OCI-LY3 (cell line): ENCODE measurements at regions not wholly inside any gene's neighbourhood (a gene's known extent, or its start where the extent isn't known, plus 50 kb on each side); places are given as distances from the start of the nearest gene placed in this dataset.
"Not testable (repeated sequence)": the region's sequence is repeated elsewhere in the genome, so short reads cannot be mapped to it uniquely, and the experiment has no call there.

Experiments
- H2AFZ ChIP-seq: fragments of 200-600, 300-600 bp; shearing (Covaris generic); 2 replicates; pipeline ENCODE4 v1.6.0; 2014; ENCODE audit warnings: antibody characterized with exemption, low read depth, low read length
- H3K27ac ChIP-seq: fragments of 200-600, 300-600 bp; sonication (generic); 2 replicates; pipeline ENCODE4 v1.5.1; 2014; ENCODE audit warnings: mild to moderate bottlenecking, low read length, moderate library complexity, mixed read lengths
- H3K27me3 ChIP-seq: fragments of 200-600, 300-600 bp; sonication (generic); 2 replicates; pipeline ENCODE4 v1.6.1; 2014; ENCODE audit warnings: low read depth, low read length, mixed read lengths
- H3K36me3 ChIP-seq: fragments of 200-600, 300-600 bp; sonication (generic); replicated peaks from 2 replicates; pipeline ENCODE3; 2014; ENCODE audit warnings: low read depth, low read length, mixed read lengths
- H3K4me1 ChIP-seq: fragments of 300-600, 200-600 bp; sonication (generic); 2 replicates; pipeline ENCODE4 v1.6.1; 2014; ENCODE audit warnings: low read length, mixed read lengths
- H3K4me2 ChIP-seq: fragments of 200-600, 300-600 bp; sonication (generic); 2 replicates; pipeline ENCODE4 v1.6.1; 2014; ENCODE audit warnings: low read length, mixed read lengths
- H3K4me3 ChIP-seq: fragments of 300-600, 200-600 bp; sonication (generic); 2 replicates; pipeline ENCODE4 v1.5.1; 2014; ENCODE audit warnings: antibody characterized with exemption, mild to moderate bottlenecking, low read length, moderate library complexity
- H3K79me2 ChIP-seq: fragments of 300-600, 200-600 bp; shearing (Covaris generic); 2 replicates; pipeline ENCODE4 v1.6.1; 2014; ENCODE audit warnings: mild to moderate bottlenecking, low read length, mixed read lengths
- H3K9ac ChIP-seq: fragments of 300-600, 200-600 bp; shearing (Covaris generic); 2 replicates; pipeline ENCODE4 v1.6.0; 2014; ENCODE audit warnings: mild to moderate bottlenecking, low read length, moderate library complexity
- H3K9me3 ChIP-seq: fragments of 200-600, 300-600 bp; shearing (Covaris generic); 2 replicates; pipeline ENCODE4 v1.6.1; 2014; ENCODE audit warnings: low read length, mixed read lengths; ENCODE audit not compliant: insufficient read depth
- H4K20me1 ChIP-seq: fragments of 200-600, 300-600 bp; sonication (generic); 2 replicates; pipeline ENCODE4 v1.6.1; 2016; ENCODE audit warnings: low read length, mixed read lengths; ENCODE audit not compliant: insufficient read depth

GRCh38 chr1:234793924-234794323 is 183.9 kb upstream of the IRF2BP2 start:
- H3K27me3 ChIP-seq, H3K36me3 ChIP-seq, H3K79me2 ChIP-seq, H4K20me1 ChIP-seq, H3K9ac ChIP-seq, H2AFZ ChIP-seq, H3K4me3 ChIP-seq, H3K9me3 ChIP-seq, H3K4me2 ChIP-seq, H3K27ac ChIP-seq, H3K4me1 ChIP-seq: not testable (repeated sequence)

GRCh38 chr1:234792221-234792864 is 182.4 kb upstream of the IRF2BP2 start:
- not testable (repeated sequence) for H3K4me2 ChIP-seq, H3K9ac ChIP-seq, H3K9me3 ChIP-seq, H3K27ac ChIP-seq, H3K79me2 ChIP-seq, H2AFZ ChIP-seq, H3K4me3 ChIP-seq, H3K36me3 ChIP-seq, H3K27me3 ChIP-seq, H3K4me1 ChIP-seq, H4K20me1 ChIP-seq

GRCh38 chr1:234791615-234792014 is 181.6 kb upstream of the IRF2BP2 start:
- H3K79me2 ChIP-seq, H4K20me1 ChIP-seq, H3K36me3 ChIP-seq, H3K4me3 ChIP-seq, H2AFZ ChIP-seq, H3K9ac ChIP-seq, H3K4me1 ChIP-seq, H3K4me2 ChIP-seq, H3K27me3 ChIP-seq, H3K9me3 ChIP-seq, H3K27ac ChIP-seq: not testable (repeated sequence)

DNA sequence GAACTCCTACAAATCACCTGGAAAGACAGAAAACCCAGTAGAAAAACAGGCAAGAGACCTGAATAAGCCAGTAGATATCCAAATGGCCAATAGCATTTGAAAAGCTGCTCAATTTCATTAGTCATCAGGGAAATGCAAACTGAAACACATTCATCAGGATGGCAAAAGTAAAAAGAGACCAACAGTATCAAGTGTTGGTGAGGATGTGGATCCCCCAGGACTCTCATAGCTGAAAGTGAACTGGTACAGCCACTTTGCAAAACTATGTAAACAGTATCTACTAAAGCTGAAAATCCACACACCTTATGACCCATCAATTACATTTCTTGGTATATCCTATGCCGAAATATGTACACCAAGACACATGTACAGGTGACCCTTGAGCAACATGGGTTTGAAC is 180.4 kb upstream of the IRF2BP2 start:
- not testable (repeated sequence) for H2AFZ ChIP-seq, H3K4me2 ChIP-seq, H3K4me3 ChIP-seq, H3K27me3 ChIP-seq, H4K20me1 ChIP-seq, H3K36me3 ChIP-seq, H3K4me1 ChIP-seq, H3K79me2 ChIP-seq, H3K27ac ChIP-seq, H3K9me3 ChIP-seq, H3K9ac ChIP-seq

DNA sequence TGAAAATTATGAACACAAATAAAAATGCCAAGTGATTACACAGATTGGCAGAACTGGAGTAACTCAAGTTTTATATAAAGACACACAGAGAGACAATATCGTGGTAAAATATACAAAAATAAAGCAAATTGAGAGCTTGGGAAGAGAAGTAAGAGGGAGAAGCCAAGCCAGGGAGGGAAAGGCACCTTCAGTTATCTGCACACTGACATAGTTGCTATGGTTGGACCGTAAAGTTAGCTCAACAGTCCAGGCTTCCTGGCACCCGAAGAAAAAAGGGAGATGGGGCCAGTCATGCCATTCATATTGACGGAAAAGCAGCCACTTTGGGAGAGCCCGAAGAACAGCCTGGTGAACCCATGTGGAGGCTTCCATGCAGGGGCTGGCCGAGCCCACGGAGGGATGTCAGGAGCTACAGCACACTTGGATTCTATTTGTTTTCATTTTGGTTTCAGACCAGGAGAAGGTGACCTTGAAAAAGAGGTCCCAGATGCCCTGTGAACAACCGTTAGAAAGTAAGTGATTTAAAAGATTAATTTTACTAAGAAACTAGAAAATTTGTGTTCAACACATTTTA is 177.1 kb upstream of the IRF2BP2 start:
- H3K4me1 ChIP-seq, H4K20me1 ChIP-seq, H3K9ac ChIP-seq, H3K79me2 ChIP-seq, H3K4me2 ChIP-seq, H3K36me3 ChIP-seq, H2AFZ ChIP-seq, H3K4me3 ChIP-seq, H3K27ac ChIP-seq, H3K9me3 ChIP-seq: not testable (repeated sequence)
- H3K27me3 ChIP-seq = peaks cover 12% of the 10 kb centered on the region

DNA sequence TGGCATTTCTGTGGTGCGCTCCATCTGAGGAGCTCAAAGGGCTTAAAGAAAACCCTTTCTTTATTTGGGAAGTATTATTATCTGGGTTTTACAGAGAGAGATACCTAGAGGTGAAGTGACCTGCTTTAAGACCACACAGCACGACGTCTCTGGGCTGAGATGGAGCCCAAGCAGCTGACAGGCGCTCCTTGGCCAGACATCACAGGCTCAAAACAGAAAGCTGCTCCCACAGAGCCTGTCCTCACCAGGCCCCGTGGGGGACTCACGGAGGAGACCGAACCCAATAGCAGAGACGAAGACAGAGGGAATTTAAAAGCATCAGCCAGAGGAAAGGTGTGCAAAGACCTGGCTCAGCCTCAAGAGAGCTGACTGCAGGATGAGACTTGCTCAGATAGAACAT is 175.9 kb upstream of the IRF2BP2 start:
- peaks cover 23% of the 10 kb centered on the region for H3K27me3 ChIP-seq
- not testable (repeated sequence) for H2AFZ ChIP-seq, H3K27ac ChIP-seq, H3K9me3 ChIP-seq, H3K9ac ChIP-seq, H3K4me3 ChIP-seq, H3K4me1 ChIP-seq, H3K4me2 ChIP-seq, H4K20me1 ChIP-seq, H3K79me2 ChIP-seq, H3K36me3 ChIP-seq

DNA sequence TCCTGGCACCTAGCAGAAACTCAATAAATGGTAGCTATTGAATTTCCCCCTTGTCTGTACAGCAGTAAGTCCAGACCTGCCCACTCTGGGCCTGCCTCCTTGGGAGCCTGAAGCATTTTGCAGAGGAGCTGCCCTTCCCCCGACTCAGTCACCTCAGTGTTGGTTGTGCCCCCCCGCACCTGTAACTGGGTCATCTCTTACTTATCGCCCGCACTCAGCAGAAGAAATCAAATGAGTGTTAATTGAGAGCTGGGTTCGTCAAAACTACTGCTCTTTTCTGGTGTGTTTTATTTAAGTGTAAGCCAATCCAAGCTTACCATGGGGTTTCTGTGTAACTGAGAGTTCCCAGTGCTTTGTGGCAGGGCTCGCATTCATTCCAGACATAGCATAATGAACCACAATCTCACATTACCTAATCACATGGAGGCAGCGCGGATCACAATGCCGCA is 175.5 kb upstream of the IRF2BP2 start:
- H3K4me2 ChIP-seq, H3K4me1 ChIP-seq, H3K4me3 ChIP-seq, H3K36me3 ChIP-seq, H3K27ac ChIP-seq, H4K20me1 ChIP-seq, H3K9me3 ChIP-seq, H3K79me2 ChIP-seq, H3K9ac ChIP-seq, H2AFZ ChIP-seq: not testable (repeated sequence)
- peaks cover 28% of the 10 kb centered on the region for H3K27me3 ChIP-seq

GRCh38 chr1:234784108-234784507 is 174.1 kb upstream of the IRF2BP2 start:
- peaks cover 38% of the 10 kb centered on the region for H3K27me3 ChIP-seq
- H3K4me1 ChIP-seq, H4K20me1 ChIP-seq, H3K27ac ChIP-seq, H3K36me3 ChIP-seq, H3K9me3 ChIP-seq, H2AFZ ChIP-seq, H3K9ac ChIP-seq, H3K79me2 ChIP-seq, H3K4me3 ChIP-seq, H3K4me2 ChIP-seq: not testable (repeated sequence)
